SU-DHL-6 (cell line): ENCODE measurements at regions not wholly inside any gene's neighbourhood (a gene's known extent, or its start where the extent isn't known, plus 50 kb on each side); places are given as distances from the start of the nearest gene placed in this dataset.

Source experiments
- CTCF ChIP-seq: fragments of 200-600 bp; sonication (generic); IDR thresholded peaks from one replicate; pipeline ENCODE4 v1.5.1; 2017; ENCODE audit warnings: antibody characterized with exemption, mild to moderate bottlenecking, low read length, moderate library complexity; ENCODE audit not compliant: insufficient read depth, poor library complexity, severe bottlenecking
- EZH2phosphoT487 ChIP-seq: fragments of 200-600 bp; sonication (generic), shearing (Covaris generic); conservative IDR thresholded peaks from 2 replicates; pipeline ENCODE4 v1.6.1; 2018; ENCODE audit warnings: mild to moderate bottlenecking, antibody characterized with exemption, low read length, moderate library complexity, mixed read lengths

GRCh38 chrX:13115146-13115855 is 70.9 kb upstream of the FAM9C start:
- no peak for TF ChIP-seq CTCF
- no peak for TF ChIP-seq EZH2phosphoT487
